ENCODE measurements at regions not wholly inside any gene's neighbourhood (a gene's known extent, or its start where the extent isn't known, plus 50 kb on each side); places are given as distances from the start of the nearest gene placed in this dataset.

GRCh38 chr14:58712357-58712756, 74.6 kb downstream of the DACT1 start:
- WGBS (ENCODE audit: insufficient coverage, insufficient replicate concordance, low lambda C conversion rate, missing lambda C conversion rate), result 33% methylated on average over 6 of the region's 6 CpGs
- FAIRE-seq, result no peak
- Histone ChIP-seq H3K27ac (ENCODE audit: control insufficient read depth, insufficient read depth) (no peak overlapping the region), H3K36me3 (ENCODE audit: control insufficient read depth in 2 of 2, insufficient read depth in 2 of 2, low read length in 1 of 2) (no peaks in the 10 kb centered on the region), H4K20me1 (ENCODE audit: control insufficient read depth, insufficient read depth) (no peaks in the 10 kb centered on the region), H3K9me3 (replicated peaks; ENCODE audit: control insufficient read depth, insufficient read depth, low read length) (no peaks in the 10 kb centered on the region), H3K79me2 (ENCODE audit: control insufficient read depth, insufficient read depth, low read length) (no peaks in the 10 kb centered on the region), H2AFZ (ENCODE audit: control insufficient read depth, low read depth, low read length) (no peak overlapping the region), H3K4me3 (no peak overlapping the region), H3K4me1 (ENCODE audit: control insufficient read depth, insufficient read depth, low read length) (no peaks in the 10 kb centered on the region), H3K27me3 (replicated peaks in 1 of 2; ENCODE audit: control insufficient read depth in 2 of 2, insufficient read depth in 2 of 2, low read length in 1 of 2) (no peaks in the 10 kb centered on the region), H3K4me2 (ENCODE audit: control insufficient read depth, insufficient read depth) (no peak overlapping the region), H3K9ac (ENCODE audit: control insufficient read depth, insufficient read depth, low read length) (no peak overlapping the region)
- ChIA-PET POLR2A (no interaction called here), CTCF (no interaction called here), SMC1A (ENCODE audit: uncharacterized antibody, unreplicated experiment) (interaction anchor here (0.6 to 1.7 kb wide), 5 partner anchors 17 to 72 kb away, joined by 3 to 4 read pairs (median 3); no protein-coding TSS in a partner anchor), RAD21 (ENCODE audit: unreplicated experiment) (interaction anchor here (1.2 kb wide), 1 partner anchor 77 kb away, joined by 3 read pairs; no protein-coding TSS in a partner anchor)
- BruUV-seq (replicated peaks), result no TSS peak
- in situ Hi-C loops (cut with MboI) (no loop called here), intact Hi-C loops (cut with micrococcal nuclease; ENCODE audit: unreplicated experiment) (no loop called here)
- ATAC-seq, result no peak
- DNase-seq (ENCODE audit: low read depth, low spot score), result no peak
- no peak for TF ChIP-seq TCF3 (IDR thresholded peaks at IDR 0.05; ENCODE audit: borderline replicate concordance, insufficient read depth, low read depth, low read length)
- no peak for TF ChIP-seq BCLAF1 (IDR thresholded peaks at IDR 0.05)
- no peak for TF ChIP-seq MXI1 (IDR thresholded peaks at IDR 0.05; ENCODE audit: low read depth, low read length)
- no peak for TF ChIP-seq NFXL1 (IDR thresholded peaks at IDR 0.05; ENCODE audit: borderline replicate concordance)
- TF ChIP-seq RAD21 (IDR thresholded peaks at IDR 0.05; ENCODE audit: insufficient read depth, low read depth, low read length), result no peak
- TF ChIP-seq NR2C2 (IDR thresholded peaks at IDR 0.05; ENCODE audit: borderline replicate concordance, control insufficient read depth, insufficient read length, low read depth), result no peak
- TF ChIP-seq MEF2B (IDR thresholded peaks at IDR 0.05; ENCODE audit: partially characterized antibody, poor library complexity, severe bottlenecking), result no peak
- TF ChIP-seq HCFC1 (IDR thresholded peaks at IDR 0.05; ENCODE audit: low read length), result no peak
- TF ChIP-seq TCF7 (IDR thresholded peaks at IDR 0.05; ENCODE audit: borderline replicate concordance), result no peak
- no peak for TF ChIP-seq POLR2AphosphoS2 (IDR thresholded peaks at IDR 0.05; ENCODE audit: low read depth, low read length)
- no peak for TF ChIP-seq RB1 (IDR thresholded peaks at IDR 0.05; ENCODE audit: borderline replicate concordance)
- no peak for TF ChIP-seq EED (IDR thresholded peaks at IDR 0.05; ENCODE audit: low read depth)
- no peak for TF ChIP-seq NRF1 (conservative IDR thresholded peaks at IDR 0.05; ENCODE audit: low read depth, low read length)
- TF ChIP-seq TARDBP (IDR thresholded peaks at IDR 0.05; ENCODE audit: borderline replicate concordance), result no peak
- no peak for TF ChIP-seq HDGF (IDR thresholded peaks at IDR 0.05)
- no peak for TF ChIP-seq BRCA1 (IDR thresholded peaks at IDR 0.05; ENCODE audit: low read depth, low read length)
- TF ChIP-seq ASH2L (IDR thresholded peaks at IDR 0.05; ENCODE audit: borderline replicate concordance, low read depth), result no peak
- TF ChIP-seq ZNF592 (IDR thresholded peaks at IDR 0.05), result no peak
- TF ChIP-seq FOXM1 (IDR thresholded peaks at IDR 0.05; ENCODE audit: low read depth, low read length), result no peak
- TF ChIP-seq SMAD5 (IDR thresholded peaks at IDR 0.05; ENCODE audit: low read depth), result no peak

Data from GM12878 (cell line).